Sigmoid colon (tissue), 4 donors: ENCODE measurements at regions not wholly inside any gene's neighbourhood (a gene's known extent, or its start where the extent isn't known, plus 50 kb on each side); places are given as distances from the start of the nearest gene placed in this dataset.
"Not testable (repeated sequence)": the region's sequence is repeated elsewhere in the genome, so short reads cannot be mapped to it uniquely, and the experiment has no call there.

ENCODE experiments used
- EP300 ChIP-seq, 4 donors: sonication (generic); formaldehyde crosslinking; IDR thresholded peaks; one replicate each; pipeline ENCODE4 v1.6.1; 2017; ENCODE audit warnings: antibody characterized with exemption in 4 of 4
- POLR2A ChIP-seq, 2 donors: fragments of 450-650 bp; IDR thresholded peaks; one replicate each; pipeline ENCODE4 v1.6.1; 2016; ENCODE audit warnings: antibody characterized with exemption in 2 of 2, mild to moderate bottlenecking in 2 of 2, moderate library complexity in 2 of 2

GRCh38 chr20:53654521-53654920 is 60.9 kb upstream of the ZNF217 start:
- TF ChIP-seq EP300, POLR2A (IDR thresholded peaks at IDR 0.05): not testable (repeated sequence)
